ENCODE measurements at regions not wholly inside any gene's neighbourhood (a gene's known extent, or its start where the extent isn't known, plus 50 kb on each side); places are given as distances from the start of the nearest gene placed in this dataset.
"Not testable (repeated sequence)": the region's sequence is repeated elsewhere in the genome, so short reads cannot be mapped to it uniquely, and the experiment has no call there.

GRCh38 chr7:109637428-109637990 lies 1067.8 kb downstream of the DNAJB9 start:
- Histone ChIP-seq H3K27me3 (ENCODE audit: insufficient read depth, insufficient read length) (no peaks in the 10 kb centered on the region), H3K36me3 (ENCODE audit: insufficient read depth, insufficient read length, low read length) (no peaks in the 10 kb centered on the region)

DNA sequence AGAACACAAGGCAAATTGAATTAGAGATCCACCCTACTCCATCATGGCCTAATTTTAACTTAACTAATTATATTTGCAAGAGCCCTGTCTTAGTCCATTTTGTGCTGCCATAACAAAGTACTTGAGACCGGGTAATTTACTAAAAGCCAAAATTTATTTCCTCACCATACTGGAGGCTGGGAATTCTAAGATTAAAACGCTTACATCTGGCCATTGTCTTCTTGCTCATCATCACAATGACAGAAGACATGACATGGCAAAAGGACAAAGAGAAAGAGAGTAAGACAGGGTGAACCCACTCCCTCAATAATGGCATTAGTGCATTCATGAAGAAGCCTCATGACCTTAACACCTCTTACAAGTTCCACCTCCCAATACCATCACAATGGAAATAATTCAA lies 1068.6 kb downstream of the DNAJB9 start:
- no peaks in the 10 kb centered on the region for H3K4me1 ChIP-seq (ENCODE audit: insufficient read depth, insufficient read length)
- H3K36me3 ChIP-seq (ENCODE audit: insufficient read depth, insufficient read length, low read length) = no peaks in the 10 kb centered on the region
- no peak overlapping the region for H3K4me3 ChIP-seq (ENCODE audit: insufficient read length, low read depth)
- H3K9me3 ChIP-seq (ENCODE audit: insufficient read depth, low read length) = 0 out of 2 replicates have a peak, but pooled peaks cover under 1% of the 10 kb centered on the region
- DNase-seq (ENCODE audit: low read depth, low spot score) = no peak
- no peak overlapping the region for H3K9ac ChIP-seq (ENCODE audit: insufficient read length, low read depth)
- TF ChIP-seq YY1 (IDR thresholded peaks at IDR 0.05; ENCODE audit: insufficient read depth, insufficient read length) = no peak
- no peak for TF ChIP-seq ZNF274 (IDR thresholded peaks at IDR 0.05; ENCODE audit: low read depth, low read length)
- TF ChIP-seq SUZ12 (IDR thresholded peaks at IDR 0.05; ENCODE audit: extremely low read depth, insufficient read depth, insufficient read length) = no peak
- no peaks in the 10 kb centered on the region for H3K27me3 ChIP-seq (ENCODE audit: insufficient read depth, insufficient read length)

More at GRCh38 chr7:109637428-109637990, 1067.8 kb downstream of the DNAJB9 start:
- no peaks in the 10 kb centered on the region for H3K4me1 ChIP-seq (ENCODE audit: insufficient read depth, insufficient read length)
- no peak for TF ChIP-seq SUZ12 (IDR thresholded peaks at IDR 0.05; ENCODE audit: extremely low read depth, insufficient read depth, insufficient read length)
- no peak for TF ChIP-seq YY1 (IDR thresholded peaks at IDR 0.05; ENCODE audit: insufficient read depth, insufficient read length)
- no peak for TF ChIP-seq ZNF274 (IDR thresholded peaks at IDR 0.05; ENCODE audit: low read depth, low read length)
- H3K4me3 ChIP-seq (ENCODE audit: insufficient read length, low read depth) = no peak overlapping the region
- DNase-seq (ENCODE audit: low read depth, low spot score) = no peak
- peaks cover 6% of the 10 kb centered on the region; the same call in 1 of the 2 replicates for H3K9me3 ChIP-seq (ENCODE audit: insufficient read depth, low read length)
- H3K9ac ChIP-seq (ENCODE audit: insufficient read length, low read depth) = no peak overlapping the region

GRCh38 chr7:109639561-109639960 lies 1069.9 kb downstream of the DNAJB9 start:
- Histone ChIP-seq H3K9me3 (ENCODE audit: insufficient read depth, low read length) (no peaks in the 10 kb centered on the region), H3K9ac (ENCODE audit: insufficient read length, low read depth) (no peak overlapping the region), H3K4me3 (ENCODE audit: insufficient read length, low read depth) (no peak overlapping the region), H3K27me3 (ENCODE audit: insufficient read depth, insufficient read length) (no peaks in the 10 kb centered on the region), H3K36me3 (ENCODE audit: insufficient read depth, insufficient read length, low read length) (no peaks in the 10 kb centered on the region), H3K4me1 (ENCODE audit: insufficient read depth, insufficient read length) (no peaks in the 10 kb centered on the region)
- TF ChIP-seq SUZ12 (IDR thresholded peaks at IDR 0.05; ENCODE audit: extremely low read depth, insufficient read depth, insufficient read length) (no peak), YY1 (IDR thresholded peaks at IDR 0.05; ENCODE audit: insufficient read depth, insufficient read length) (no peak), ZNF274 (IDR thresholded peaks at IDR 0.05; ENCODE audit: low read depth, low read length) (no peak)
- DNase-seq (ENCODE audit: low read depth, low spot score) = no peak

GRCh38 chr7:109641445-109641844 lies 1071.8 kb downstream of the DNAJB9 start:
- no peak for DNase-seq (ENCODE audit: low read depth, low spot score)
- Histone ChIP-seq H3K4me3 (ENCODE audit: insufficient read length, low read depth) (no peak overlapping the region), H3K27me3 (ENCODE audit: insufficient read depth, insufficient read length) (no peaks in the 10 kb centered on the region), H3K4me1 (ENCODE audit: insufficient read depth, insufficient read length) (no peaks in the 10 kb centered on the region), H3K36me3 (ENCODE audit: insufficient read depth, insufficient read length, low read length) (no peaks in the 10 kb centered on the region), H3K9me3 (ENCODE audit: insufficient read depth, low read length) (no peaks in the 10 kb centered on the region; the same call in 1 of the 2 replicates), H3K9ac (ENCODE audit: insufficient read length, low read depth) (no peak overlapping the region)
- TF ChIP-seq YY1 (IDR thresholded peaks at IDR 0.05; ENCODE audit: insufficient read depth, insufficient read length) (no peak), ZNF274 (IDR thresholded peaks at IDR 0.05; ENCODE audit: low read depth, low read length) (no peak), SUZ12 (IDR thresholded peaks at IDR 0.05; ENCODE audit: extremely low read depth, insufficient read depth, insufficient read length) (no peak)

DNA sequence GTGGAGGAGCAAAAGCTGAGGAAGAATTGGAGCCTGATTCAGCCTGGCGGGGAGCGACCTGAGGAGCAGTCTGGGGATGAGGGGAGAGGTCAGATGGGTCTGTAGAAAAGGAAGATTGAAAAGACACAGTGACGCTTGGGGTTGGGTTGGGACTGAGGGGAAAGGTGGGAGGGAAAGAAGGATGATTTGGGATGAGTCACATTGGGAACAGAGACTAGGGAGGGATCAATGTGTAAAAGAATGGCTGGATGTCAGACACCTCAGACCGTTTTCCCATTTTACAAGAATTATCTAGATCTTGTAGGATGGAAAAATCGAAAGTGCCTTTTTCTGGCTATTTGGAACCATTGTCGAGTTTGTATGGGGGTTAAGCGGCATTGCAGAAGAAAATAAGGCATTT lies 1076.5 kb downstream of the DNAJB9 start:
- H3K9ac ChIP-seq (ENCODE audit: insufficient read length, low read depth) = no peak overlapping the region
- H3K4me1 ChIP-seq (ENCODE audit: insufficient read depth, insufficient read length) = no peaks in the 10 kb centered on the region
- no peaks in the 10 kb centered on the region for H3K36me3 ChIP-seq (ENCODE audit: insufficient read depth, insufficient read length, low read length)
- no peaks in the 10 kb centered on the region; the same call in 1 of the 2 replicates for H3K9me3 ChIP-seq (ENCODE audit: insufficient read depth, low read length)
- DNase-seq (ENCODE audit: low read depth, low spot score) = no peak
- TF ChIP-seq ZNF274 (IDR thresholded peaks at IDR 0.05; ENCODE audit: low read depth, low read length) = no peak
- no peak for TF ChIP-seq YY1 (IDR thresholded peaks at IDR 0.05; ENCODE audit: insufficient read depth, insufficient read length)
- TF ChIP-seq SUZ12 (IDR thresholded peaks at IDR 0.05; ENCODE audit: extremely low read depth, insufficient read depth, insufficient read length) = no peak
- no peaks in the 10 kb centered on the region for H3K27me3 ChIP-seq (ENCODE audit: insufficient read depth, insufficient read length)
- H3K4me3 ChIP-seq (ENCODE audit: insufficient read length, low read depth) = no peak overlapping the region

DNA sequence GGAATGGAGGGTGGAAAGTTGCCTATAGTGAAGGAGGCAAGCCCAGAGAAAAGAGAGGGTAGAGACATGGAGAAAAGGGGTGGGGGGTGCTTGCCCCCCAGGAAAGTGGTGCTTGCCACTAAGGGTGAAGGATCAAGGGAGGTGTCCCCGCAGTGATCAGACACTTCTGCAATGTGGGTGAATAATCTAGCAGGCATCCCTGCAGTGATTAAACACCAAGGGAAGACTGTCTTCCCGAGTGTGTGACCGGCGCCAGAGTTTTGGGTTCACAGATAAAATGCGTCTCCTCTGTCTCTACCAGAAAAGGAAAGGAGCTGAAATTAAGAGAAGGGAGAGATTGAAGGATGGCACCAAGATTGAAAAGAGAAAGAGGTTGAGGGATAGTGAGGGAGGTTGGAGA lies 1076.9 kb downstream of the DNAJB9 start:
- H3K36me3 ChIP-seq (ENCODE audit: insufficient read depth, insufficient read length, low read length); H3K27me3 ChIP-seq (ENCODE audit: insufficient read depth, insufficient read length); DNase-seq (ENCODE audit: low read depth, low spot score); H3K4me3 ChIP-seq (ENCODE audit: insufficient read length, low read depth); H3K9ac ChIP-seq (ENCODE audit: insufficient read length, low read depth); H3K9me3 ChIP-seq (ENCODE audit: insufficient read depth, low read length); H3K4me1 ChIP-seq (ENCODE audit: insufficient read depth, insufficient read length): not testable (repeated sequence)

- not testable (repeated sequence) for H3K9ac ChIP-seq (ENCODE audit: insufficient read length, low read depth); DNase-seq (ENCODE audit: low read depth, low spot score); H3K4me1 ChIP-seq (ENCODE audit: insufficient read depth, insufficient read length); H3K9me3 ChIP-seq (ENCODE audit: insufficient read depth, low read length); H3K27me3 ChIP-seq (ENCODE audit: insufficient read depth, insufficient read length); H3K36me3 ChIP-seq (ENCODE audit: insufficient read depth, insufficient read length, low read length); H3K4me3 ChIP-seq (ENCODE audit: insufficient read length, low read depth)
Measured at GRCh38 chr7:109647263-109647662, 1077.6 kb downstream of the DNAJB9 start.

DNA sequence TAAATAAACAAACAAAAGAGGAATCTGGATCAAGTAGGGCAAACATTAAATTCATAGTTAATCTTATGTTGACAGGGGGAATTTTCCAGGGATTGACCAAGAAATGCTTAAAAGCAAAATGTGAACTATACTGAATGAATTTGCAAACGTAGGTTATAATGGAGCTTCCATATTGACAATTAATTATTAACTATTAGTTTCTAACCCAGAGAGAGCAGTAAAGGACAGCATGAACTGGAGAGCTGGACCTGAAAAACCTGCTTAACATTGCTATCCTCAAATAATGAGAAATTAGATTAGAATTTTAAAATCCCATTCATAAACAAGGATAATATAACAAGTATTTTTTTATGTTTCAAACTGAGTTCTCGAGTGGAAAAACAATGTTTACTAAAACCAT lies 1089.6 kb downstream of the DNAJB9 start:
- Histone ChIP-seq H3K9ac (ENCODE audit: insufficient read length, low read depth) (no peak overlapping the region), H3K27me3 (ENCODE audit: insufficient read depth, insufficient read length) (no peaks in the 10 kb centered on the region), H3K4me1 (ENCODE audit: insufficient read depth, insufficient read length) (no peaks in the 10 kb centered on the region), H3K4me3 (ENCODE audit: insufficient read length, low read depth) (no peak overlapping the region), H3K36me3 (ENCODE audit: insufficient read depth, insufficient read length, low read length) (no peaks in the 10 kb centered on the region), H3K9me3 (ENCODE audit: insufficient read depth, low read length) (no peaks in the 10 kb centered on the region)
- no peak for DNase-seq (ENCODE audit: low read depth, low spot score)
- TF ChIP-seq ZNF274 (IDR thresholded peaks at IDR 0.05; ENCODE audit: low read depth, low read length) = no peak
- TF ChIP-seq SUZ12 (IDR thresholded peaks at IDR 0.05; ENCODE audit: extremely low read depth, insufficient read depth, insufficient read length) = no peak
